ENCODE measurements at regions not wholly inside any gene's neighbourhood (a gene's known extent, or its start where the extent isn't known, plus 50 kb on each side); places are given as distances from the start of the nearest gene placed in this dataset.
"Not testable (repeated sequence)": the region's sequence is repeated elsewhere in the genome, so short reads cannot be mapped to it uniquely, and the experiment has no call there.

GRCh38 chr1:116194568-116194967 lies 83.4 kb downstream of the MAB21L3 start:
- no peaks in the 10 kb centered on the region for H3K36me3 ChIP-seq (ENCODE audit: low read depth, missing control alignments)
- no peaks in the 10 kb centered on the region for H3K9me3 ChIP-seq
- intact Hi-C loops (cut with DNase I; ENCODE audit: low total_unique reads) = no loop called here
- TF ChIP-seq CTCF (IDR thresholded peaks at IDR 0.05) (no peak), POLR2A (IDR thresholded peaks at IDR 0.05) (no peak)
- no peak for DNase-seq
- H3K4me1 ChIP-seq = no peaks in the 10 kb centered on the region
- no peaks in the 10 kb centered on the region for H3K27me3 ChIP-seq
- 77 to 87% methylated on average over 1 of the region's 1 CpG for WGBS, 2 donors
- no peak overlapping the region for H3K27ac ChIP-seq
- no peak overlapping the region for H3K4me3 ChIP-seq

- no peak for DNase-seq
- no peaks in the 10 kb centered on the region for H3K36me3 ChIP-seq (ENCODE audit: low read depth, missing control alignments)
- H3K4me1 ChIP-seq = no peaks in the 10 kb centered on the region
- intact Hi-C loops (cut with DNase I; ENCODE audit: low total_unique reads) = no loop called here
- H3K27ac ChIP-seq = no peak overlapping the region
- H3K27me3 ChIP-seq = no peaks in the 10 kb centered on the region
- TF ChIP-seq CTCF (IDR thresholded peaks at IDR 0.05) (no peak), POLR2A (IDR thresholded peaks at IDR 0.05) (no peak)
- H3K9me3 ChIP-seq = no peaks in the 10 kb centered on the region
- WGBS, 2 donors = 64 to 68% methylated on average over 1 of the region's 1 CpG
- H3K4me3 ChIP-seq = no peak overlapping the region
Observed at GRCh38 chr1:116195077-116195868, 84.1 kb downstream of the MAB21L3 start.

- WGBS, 2 donors = 83 to 89% methylated on average over 2 of the region's 2 CpGs
Observed at GRCh38 chr1:116200343-116200742, 89.1 kb downstream of the MAB21L3 start.

GRCh38 chr1:116201911-116202310 lies 90.7 kb downstream of the MAB21L3 start:
- TF ChIP-seq POLR2A (IDR thresholded peaks at IDR 0.05) (no peak), CTCF (IDR thresholded peaks at IDR 0.05) (no peak)
- no peaks in the 10 kb centered on the region for H3K27me3 ChIP-seq
- 76 to 85% methylated on average over 3 of the region's 3 CpGs for WGBS, 2 donors
- H3K9me3 ChIP-seq = no peaks in the 10 kb centered on the region
- intact Hi-C loops (cut with DNase I; ENCODE audit: low total_unique reads) = no loop called here
- no peaks in the 10 kb centered on the region for H3K4me1 ChIP-seq
- no peaks in the 10 kb centered on the region for H3K36me3 ChIP-seq (ENCODE audit: low read depth, missing control alignments)
- no peak overlapping the region for H3K4me3 ChIP-seq
- DNase-seq = no peak
- no peak overlapping the region for H3K27ac ChIP-seq

More at GRCh38 chr1:116200343-116200742, 89.1 kb downstream of the MAB21L3 start:
- DNase-seq; H3K9me3 ChIP-seq; intact Hi-C loops (cut with DNase I; ENCODE audit: low total_unique reads); H3K4me3 ChIP-seq; H3K4me1 ChIP-seq; H3K27ac ChIP-seq; H3K36me3 ChIP-seq (ENCODE audit: low read depth, missing control alignments); H3K27me3 ChIP-seq: not testable (repeated sequence)

- Histone ChIP-seq H3K27me3 (no peaks in the 10 kb centered on the region), H3K9me3 (no peaks in the 10 kb centered on the region)
Observed at GRCh38 chr1:116203181-116203723, 92.1 kb downstream of the MAB21L3 start.

More at GRCh38 chr1:116203181-116203723, 92.1 kb downstream of the MAB21L3 start:
- intact Hi-C loops (cut with DNase I; ENCODE audit: low total_unique reads) = no loop called here
- WGBS, 2 donors = 30 to 67% methylated on average over 5 of the region's 5 CpGs
- TF ChIP-seq CTCF (IDR thresholded peaks at IDR 0.05) (no peak), POLR2A (IDR thresholded peaks at IDR 0.05) (no peak)
- H3K36me3 ChIP-seq (ENCODE audit: low read depth, missing control alignments) = no peaks in the 10 kb centered on the region
- no peak overlapping the region for H3K27ac ChIP-seq
- H3K4me1 ChIP-seq = no peaks in the 10 kb centered on the region
- H3K4me3 ChIP-seq = no peak overlapping the region
- no peak for DNase-seq

All from testis (tissue), 2 donors.